Osteoblast (primary cell): ENCODE measurements at regions not wholly inside any gene's neighbourhood (a gene's known extent, or its start where the extent isn't known, plus 50 kb on each side); places are given as distances from the start of the nearest gene placed in this dataset.
A peak's percentile ranks its signal among the peaks of the same experiment; 100 is the strongest.

ENCODE experiments used
- DNase-seq: peaks from one replicate; pipeline ENCODE4 v3.0.0; 2011; ENCODE audit warnings: low spot score, mixed read lengths; ENCODE audit not compliant: insufficient read length; ENCODE audit errors: missing footprints
- H2AFZ ChIP-seq: 2 replicates; pipeline ENCODE4 v1.6.0; 2011; ENCODE audit warnings: mild to moderate bottlenecking, low read length
- H3K27ac ChIP-seq: 2 replicates; pipeline ENCODE4 v1.5.1; 2011; ENCODE audit warnings: mild to moderate bottlenecking, low read depth, low read length, moderate library complexity
- H3K27me3 ChIP-seq: 2 replicates; pipeline ENCODE4 v1.6.0; 2012; ENCODE audit warnings: mild to moderate bottlenecking, control low read depth, inconsistent platforms, low read length, moderate library complexity; ENCODE audit not compliant: insufficient read depth
- H3K36me3 ChIP-seq: 2 replicates; pipeline ENCODE4 v1.5.1; 2011; ENCODE audit warnings: mild to moderate bottlenecking, low read length, control low read depth, moderate library complexity; ENCODE audit not compliant: insufficient read depth
- H3K4me1 ChIP-seq: 2 replicates; pipeline ENCODE4 v1.5.1; 2011; ENCODE audit warnings: mild to moderate bottlenecking, low read length, control low read depth, moderate library complexity; ENCODE audit not compliant: insufficient read depth
- H3K4me2 ChIP-seq: 2 replicates; pipeline ENCODE4 v1.6.0; 2011; ENCODE audit warnings: mild to moderate bottlenecking, low read length; ENCODE audit not compliant: insufficient read depth
- H3K4me3 ChIP-seq: fragments of 200-600 bp; sonication (generic); 3 replicates; pipeline ENCODE4 v1.5.1; 2012; ENCODE audit warnings: mild to moderate bottlenecking, low read length, inconsistent platforms; ENCODE audit not compliant: insufficient read depth
- H3K79me2 ChIP-seq: 2 replicates; pipeline ENCODE4 v1.6.0; 2012; ENCODE audit warnings: mild to moderate bottlenecking, low read length, control low read depth, inconsistent platforms; ENCODE audit not compliant: insufficient read depth
- H3K9me3 ChIP-seq: 2 replicates; pipeline ENCODE4 v1.5.1; 2011; ENCODE audit warnings: low read depth, low read length, control low read depth
- H4K20me1 ChIP-seq: 2 replicates; pipeline ENCODE4 v1.6.0; 2012; ENCODE audit warnings: mild to moderate bottlenecking, low read length, control low read depth; ENCODE audit not compliant: insufficient read depth
- CTCF ChIP-seq: IDR thresholded peaks from 2 replicates; pipeline ENCODE4 v1.5.1; 2011; ENCODE audit warnings: mild to moderate bottlenecking, low read depth, low read length, moderate library complexity; ENCODE audit errors: extremely low read depth

GRCh38 chr11:130585545-130585944 lies 137.1 kb downstream of the ADAMTS15 start:
- no peak overlapping the region for H2AFZ ChIP-seq
- no peaks in the 10 kb centered on the region for H4K20me1 ChIP-seq
- peak overlapping the region; percentile 0 for H3K4me2 ChIP-seq
- no peaks in the 10 kb centered on the region for H3K27me3 ChIP-seq
- H3K79me2 ChIP-seq, result no peaks in the 10 kb centered on the region
- H3K27ac ChIP-seq, result peak overlapping the region; percentile 35
- peak; percentile 91 for DNase-seq
- H3K4me1 ChIP-seq, result peaks cover 27% of the 10 kb centered on the region
- H3K9me3 ChIP-seq, result peaks cover 3% of the 10 kb centered on the region
- TF ChIP-seq CTCF, result no peak
- H3K36me3 ChIP-seq, result no peaks in the 10 kb centered on the region
- no peak overlapping the region for H3K4me3 ChIP-seq

GRCh38 chr11:130587658-130588057 lies 139.2 kb downstream of the ADAMTS15 start:
- Histone ChIP-seq H4K20me1 (no peaks in the 10 kb centered on the region), H3K27ac (no peak overlapping the region), H3K36me3 (no peaks in the 10 kb centered on the region), H3K4me1 (peaks cover 9% of the 10 kb centered on the region), H3K4me2 (no peak overlapping the region), H3K9me3 (peaks cover 3% of the 10 kb centered on the region), H2AFZ (no peak overlapping the region), H3K79me2 (no peaks in the 10 kb centered on the region), H3K27me3 (no peaks in the 10 kb centered on the region), H3K4me3 (no peak overlapping the region)
- no peak for DNase-seq
- no peak for TF ChIP-seq CTCF

GRCh38 chr11:130588471-130588870 lies 140.0 kb downstream of the ADAMTS15 start:
- H3K36me3 ChIP-seq, result no peaks in the 10 kb centered on the region
- no peaks in the 10 kb centered on the region for H3K27me3 ChIP-seq
- no peak overlapping the region for H3K4me3 ChIP-seq
- no peaks in the 10 kb centered on the region for H3K79me2 ChIP-seq
- TF ChIP-seq CTCF, result no peak
- no peak overlapping the region for H2AFZ ChIP-seq
- no peak overlapping the region for H3K27ac ChIP-seq
- no peak for DNase-seq
- no peaks in the 10 kb centered on the region for H4K20me1 ChIP-seq
- peaks cover 9% of the 10 kb centered on the region for H3K4me1 ChIP-seq
- peaks cover 3% of the 10 kb centered on the region for H3K9me3 ChIP-seq
- H3K4me2 ChIP-seq, result no peak overlapping the region

- TF ChIP-seq CTCF, result no peak
- H3K36me3 ChIP-seq, result no peaks in the 10 kb centered on the region
- peaks cover 3% of the 10 kb centered on the region for H3K9me3 ChIP-seq
- H3K27ac ChIP-seq, result no peak overlapping the region
- H3K4me1 ChIP-seq, result no peaks in the 10 kb centered on the region
- peaks cover 4% of the 10 kb centered on the region for H3K27me3 ChIP-seq
- no peak overlapping the region for H3K4me3 ChIP-seq
- DNase-seq, result peak; percentile 75
- H3K4me2 ChIP-seq, result no peak overlapping the region
- H4K20me1 ChIP-seq, result no peaks in the 10 kb centered on the region
- no peaks in the 10 kb centered on the region for H3K79me2 ChIP-seq
- no peak overlapping the region for H2AFZ ChIP-seq
Measured at GRCh38 chr11:130592056-130592455, 143.6 kb downstream of the ADAMTS15 start.
